ENCODE measurements at regions not wholly inside any gene's neighbourhood (a gene's known extent, or its start where the extent isn't known, plus 50 kb on each side); places are given as distances from the start of the nearest gene placed in this dataset.

- BruUV-seq (replicated peaks), result no TSS peak
- WGBS, 2 experiments (ENCODE audit: extremely low coverage in 2 of 2, insufficient read length in 1 of 2), result no CpG with 5 or more reads among the region's 2 CpGs
- no peak for DNase-seq
Measured at GRCh38 chr11:43614214-43614613, 66.3 kb upstream of the HSD17B12 start.

More at GRCh38 chr11:43614214-43614613, 66.3 kb upstream of the HSD17B12 start:
- Histone ChIP-seq H4K20me1 (ENCODE audit: insufficient read depth, low read length) (no peaks in the 10 kb centered on the region), H3K18ac (ENCODE audit: low read depth, low read length) (no peak overlapping the region), H3K4me3 (ENCODE audit: insufficient read depth, low read depth, low read length) (no peak overlapping the region), H3K4me2 (ENCODE audit: low read depth, low read length) (no peak overlapping the region), H3K9me1 (ENCODE audit: insufficient read depth, low read length) (no peaks in the 10 kb centered on the region), H3K9me3 (ENCODE audit: control insufficient read depth, insufficient read depth, low read length) (no peaks in the 10 kb centered on the region), H2AFZ (replicated peaks; ENCODE audit: low read length, poor library complexity) (no peak overlapping the region), H3K9ac (ENCODE audit: low read depth, low read length) (no peak overlapping the region), H3K79me1 (ENCODE audit: low read depth in 1 of 2, low read length in 2 of 2) (no peaks in the 10 kb centered on the region), H3K23ac (ENCODE audit: low read depth, low read length) (no peak overlapping the region), H2AK5ac (ENCODE audit: low read depth, low read length) (no peak overlapping the region), H3K4ac (ENCODE audit: low read depth, low read length) (no peak overlapping the region), H2BK20ac (ENCODE audit: low read depth, low read length) (no peak overlapping the region), H3K56ac (ENCODE audit: extremely low read depth, insufficient read depth, low read length) (no peak overlapping the region), H3K14ac (replicated peaks; ENCODE audit: low read depth, low read length) (no peak overlapping the region), H2BK5ac (ENCODE audit: low read depth, low read length, poor library complexity, severe bottlenecking) (no peak overlapping the region), H3K27me3 (ENCODE audit: control insufficient read depth, insufficient read depth, low read length) (no peaks in the 10 kb centered on the region), H3K27ac (ENCODE audit: insufficient read depth, low read length) (no peak overlapping the region), H4K8ac (ENCODE audit: low read depth in 2 of 2, low read length in 2 of 2) (no peak overlapping the region), H4K5ac (ENCODE audit: low read depth, low read length) (no peak overlapping the region), H3K36me3 (ENCODE audit: control insufficient read depth, insufficient read depth, low read length) (no peaks in the 10 kb centered on the region), H4K91ac (ENCODE audit: insufficient read depth, low read depth, low read length) (no peak overlapping the region), H2BK120ac (ENCODE audit: low read depth, low read length) (no peak overlapping the region), H2BK15ac (ENCODE audit: low read depth, low read length) (no peak overlapping the region), H2AK9ac (replicated peaks; ENCODE audit: low read depth, low read length, poor library complexity) (no peak overlapping the region), H3K4me1 (ENCODE audit: control insufficient read depth, insufficient read depth, low read length) (no peaks in the 10 kb centered on the region)
- dilution Hi-C loops (cut with HindIII; ENCODE audit: low sequenced_read_pairs, unreplicated experiment), result no loop called here
- no peak for ATAC-seq (ENCODE audit: low read depth)
- no peak for TF ChIP-seq RAD21 (IDR thresholded peaks at IDR 0.05; ENCODE audit: low read length)
- CTCF ChIA-PET, result no interaction called here
- intact Hi-C loops (cut with micrococcal nuclease), result no loop called here
- in situ Hi-C loops (cut with MboI; ENCODE audit: low sequenced_read_pairs), result no loop called here
- POLR2A ChIA-PET (ENCODE audit: unreplicated experiment), result no interaction called here

Measured in IMR-90 (cell line).